SK-N-MC (cell line): ENCODE measurements at regions not wholly inside any gene's neighbourhood (a gene's known extent, or its start where the extent isn't known, plus 50 kb on each side); places are given as distances from the start of the nearest gene placed in this dataset.

Source experiments
- DNase-seq: peaks from one replicate; pipeline ENCODE4 v3.0.0-alpha.2; 2011; ENCODE audit warnings: low read depth, low spot score
- H3K27ac ChIP-seq: fragments of 200-600 bp; sonication (generic); 2 replicates; pipeline ENCODE4 v1.5.1; 2016; ENCODE audit warnings: mixed run types
- H3K36me3 ChIP-seq: fragments of 200-600 bp; sonication (generic); 2 replicates; pipeline ENCODE4 v1.6.1; 2017; ENCODE audit warnings: antibody characterized with exemption, low read length, mixed read lengths; ENCODE audit not compliant: insufficient read depth
- H3K4me3 ChIP-seq: fragments of 200-600 bp; sonication (generic); 2 replicates; pipeline ENCODE4 v1.5.1; 2016
- H3K9ac ChIP-seq: fragments of 200-600 bp; sonication (generic); 2 replicates; pipeline ENCODE4 v1.8.0; 2017; ENCODE audit warnings: mixed run types, mixed read lengths; ENCODE audit not compliant: insufficient read length
- H3K9me3 ChIP-seq: fragments of 200-600 bp; sonication (generic); 2 replicates; pipeline ENCODE4 v1.6.1; 2017; ENCODE audit warnings: low read depth, mild to moderate bottlenecking, antibody characterized with exemption, low read length, moderate library complexity, mixed read lengths
- EZH2 ChIP-seq: fragments of 200-600 bp; sonication (generic); IDR thresholded peaks from one replicate; pipeline ENCODE4 v1.6.1; 2017; ENCODE audit warnings: antibody characterized with exemption
- FOXP2 ChIP-seq: optimal IDR thresholded peaks from 2 replicates; pipeline ENCODE3; 2011; ENCODE audit warnings: mild to moderate bottlenecking, moderate library complexity; ENCODE audit not compliant: insufficient read depth; ENCODE audit errors: extremely low read length, control extremely low read depth
- POLR2AphosphoS5 ChIP-seq: IDR thresholded peaks from 2 replicates; pipeline ENCODE4 v1.6.1; 2012; ENCODE audit warnings: mild to moderate bottlenecking, low read depth, low read length, borderline replicate concordance

GRCh38 chr15:25228261-25228660 lies 210.6 kb downstream of the UBE3A start:
- H3K27ac ChIP-seq: no peak overlapping the region
- no peak overlapping the region for H3K4me3 ChIP-seq
- DNase-seq: no peak
- TF ChIP-seq POLR2AphosphoS5: no peak
- TF ChIP-seq FOXP2: no peak
- H3K9ac ChIP-seq: no peak overlapping the region
- H3K36me3 ChIP-seq: no peaks in the 10 kb centered on the region
- no peaks in the 10 kb centered on the region for H3K9me3 ChIP-seq

GRCh38 chr15:25230442-25230841 lies 208.4 kb downstream of the UBE3A start:
- Histone ChIP-seq H3K9ac (no peak overlapping the region), H3K9me3 (no peaks in the 10 kb centered on the region), H3K27ac (no peak overlapping the region), H3K36me3 (no peaks in the 10 kb centered on the region), H3K4me3 (no peak overlapping the region)
- TF ChIP-seq POLR2AphosphoS5 (no peak), FOXP2 (no peak), EZH2 (no peak)
- DNase-seq: no peak

GRCh38 chr15:25233766-25234350 lies 205.0 kb downstream of the UBE3A start:
- Histone ChIP-seq H3K4me3 (no peak overlapping the region), H3K27ac (no peak overlapping the region), H3K9ac (no peak overlapping the region), H3K9me3 (no peaks in the 10 kb centered on the region), H3K36me3 (no peaks in the 10 kb centered on the region)
- TF ChIP-seq EZH2: no peak
- no peak for TF ChIP-seq FOXP2
- no peak for TF ChIP-seq POLR2AphosphoS5
- no peak for DNase-seq

GRCh38 chr15:25234831-25235230 lies 204.0 kb downstream of the UBE3A start:
- no peaks in the 10 kb centered on the region for H3K9me3 ChIP-seq
- no peak overlapping the region for H3K27ac ChIP-seq
- TF ChIP-seq FOXP2 (no peak), POLR2AphosphoS5 (no peak)
- DNase-seq: no peak
- H3K9ac ChIP-seq: no peak overlapping the region
- no peaks in the 10 kb centered on the region for H3K36me3 ChIP-seq
- H3K4me3 ChIP-seq: no peak overlapping the region

- DNase-seq: no peak
- TF ChIP-seq POLR2AphosphoS5 (no peak), FOXP2 (no peak), EZH2 (no peak)
- H3K9ac ChIP-seq: no peak overlapping the region
- no peaks in the 10 kb centered on the region for H3K36me3 ChIP-seq
- H3K27ac ChIP-seq: no peak overlapping the region
- H3K4me3 ChIP-seq: no peak overlapping the region
- H3K9me3 ChIP-seq: no peaks in the 10 kb centered on the region
Observed at GRCh38 chr15:25235391-25235790, 203.4 kb downstream of the UBE3A start.

- H3K9me3 ChIP-seq: no peaks in the 10 kb centered on the region
- DNase-seq: no peak
- no peak overlapping the region for H3K4me3 ChIP-seq
- TF ChIP-seq FOXP2 (no peak), POLR2AphosphoS5 (no peak), EZH2 (no peak)
- no peak overlapping the region for H3K27ac ChIP-seq
- no peak overlapping the region for H3K9ac ChIP-seq
- no peaks in the 10 kb centered on the region for H3K36me3 ChIP-seq
Observed at GRCh38 chr15:25236143-25236860, 202.5 kb downstream of the UBE3A start.

GRCh38 chr15:25236861-25237155 lies 202.0 kb downstream of the UBE3A start:
- no peak for DNase-seq
- TF ChIP-seq POLR2AphosphoS5 (no peak), EZH2 (no peak), FOXP2 (no peak)
- no peaks in the 10 kb centered on the region for H3K36me3 ChIP-seq
- no peak overlapping the region for H3K9ac ChIP-seq
- no peak overlapping the region for H3K27ac ChIP-seq
- no peaks in the 10 kb centered on the region for H3K9me3 ChIP-seq
- H3K4me3 ChIP-seq: no peak overlapping the region

GRCh38 chr15:25237291-25237978 lies 201.4 kb downstream of the UBE3A start:
- TF ChIP-seq FOXP2 (no peak), POLR2AphosphoS5 (no peak), EZH2 (no peak)
- Histone ChIP-seq H3K36me3 (no peaks in the 10 kb centered on the region), H3K4me3 (no peak overlapping the region), H3K9ac (no peak overlapping the region), H3K9me3 (no peaks in the 10 kb centered on the region), H3K27ac (no peak overlapping the region)
- DNase-seq: no peak

- H3K9me3 ChIP-seq: no peaks in the 10 kb centered on the region
- no peak for TF ChIP-seq POLR2AphosphoS5
- TF ChIP-seq FOXP2: no peak
- DNase-seq: no peak
- H3K4me3 ChIP-seq: no peak overlapping the region
- no peak overlapping the region for H3K27ac ChIP-seq
- H3K9ac ChIP-seq: no peak overlapping the region
- H3K36me3 ChIP-seq: no peaks in the 10 kb centered on the region
Observed at GRCh38 chr15:25238126-25238525, 200.7 kb downstream of the UBE3A start.
